Hematopoietic multipotent progenitor cell treated with erythropoietin and hydrocortisone succinate and interleukin-3 and kit ligand, for 4 days (in vitro differentiated cells): ENCODE measurements at regions not wholly inside any gene's neighbourhood (a gene's known extent, or its start where the extent isn't known, plus 50 kb on each side); places are given as distances from the start of the nearest gene placed in this dataset.

Experiments
- DNase-seq: peaks from one replicate; pipeline ENCODE4 v3.0.0-alpha.2; 2015

DNA sequence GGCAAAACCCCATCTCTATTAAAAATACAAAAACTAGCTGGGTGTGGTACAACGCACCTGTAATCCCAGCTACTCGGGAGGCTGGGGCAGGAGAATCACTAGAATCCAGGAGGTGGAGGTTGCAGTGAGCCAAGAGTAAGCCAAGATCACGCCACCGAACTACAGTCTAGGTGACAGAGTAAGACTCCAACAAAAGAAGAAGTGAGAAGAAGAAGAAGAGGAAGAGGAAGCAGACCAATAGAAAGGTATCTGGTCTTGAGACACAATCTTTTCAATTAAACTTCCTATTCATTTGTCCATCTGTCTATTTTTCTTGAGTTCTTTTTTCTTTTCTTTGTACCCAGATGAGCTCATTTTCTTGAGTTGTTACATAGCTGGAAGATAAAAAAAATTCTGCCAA lies 55.7 kb upstream of the ACADM start:
- no peak for DNase-seq

DNA sequence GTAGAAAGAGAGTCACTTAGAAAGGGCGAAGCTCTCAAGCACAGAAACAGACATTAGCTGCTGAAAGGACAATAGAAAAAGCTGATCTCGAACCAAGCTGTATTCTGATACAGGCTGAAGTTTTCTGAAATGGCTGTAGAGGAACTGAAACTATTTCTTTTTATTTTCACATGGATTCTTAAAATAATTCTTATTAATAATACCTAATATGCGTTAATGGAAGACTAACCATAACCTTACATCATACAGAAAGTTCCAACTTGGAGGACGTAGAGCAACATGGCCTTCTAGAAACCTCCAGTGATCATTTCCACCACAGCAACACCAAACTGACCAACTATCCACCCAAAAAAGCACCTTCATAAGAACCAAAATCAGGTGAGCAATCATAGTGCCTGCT lies 52.8 kb upstream of the ACADM start:
- DNase-seq, result no peak

DNA sequence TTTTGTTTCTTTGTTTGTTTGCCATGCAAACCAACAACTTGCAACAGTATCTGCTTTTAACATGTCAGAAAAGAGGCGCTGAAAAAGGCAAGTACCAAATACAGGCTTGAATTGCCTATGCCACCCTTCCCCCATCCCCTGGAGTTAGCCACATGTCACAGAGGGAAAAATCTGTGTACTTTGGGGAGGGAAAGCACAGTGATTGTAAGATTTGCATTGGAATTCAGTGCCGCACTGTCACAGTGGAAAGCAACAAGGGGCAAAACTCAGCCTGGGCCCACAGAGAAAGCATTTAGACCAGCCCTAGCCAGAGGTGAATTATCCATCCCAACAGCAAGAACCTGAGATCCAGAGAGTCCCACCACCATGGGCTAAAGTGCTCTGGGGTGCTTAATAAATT lies 52.4 kb upstream of the ACADM start:
- DNase-seq, result no peak

DNA sequence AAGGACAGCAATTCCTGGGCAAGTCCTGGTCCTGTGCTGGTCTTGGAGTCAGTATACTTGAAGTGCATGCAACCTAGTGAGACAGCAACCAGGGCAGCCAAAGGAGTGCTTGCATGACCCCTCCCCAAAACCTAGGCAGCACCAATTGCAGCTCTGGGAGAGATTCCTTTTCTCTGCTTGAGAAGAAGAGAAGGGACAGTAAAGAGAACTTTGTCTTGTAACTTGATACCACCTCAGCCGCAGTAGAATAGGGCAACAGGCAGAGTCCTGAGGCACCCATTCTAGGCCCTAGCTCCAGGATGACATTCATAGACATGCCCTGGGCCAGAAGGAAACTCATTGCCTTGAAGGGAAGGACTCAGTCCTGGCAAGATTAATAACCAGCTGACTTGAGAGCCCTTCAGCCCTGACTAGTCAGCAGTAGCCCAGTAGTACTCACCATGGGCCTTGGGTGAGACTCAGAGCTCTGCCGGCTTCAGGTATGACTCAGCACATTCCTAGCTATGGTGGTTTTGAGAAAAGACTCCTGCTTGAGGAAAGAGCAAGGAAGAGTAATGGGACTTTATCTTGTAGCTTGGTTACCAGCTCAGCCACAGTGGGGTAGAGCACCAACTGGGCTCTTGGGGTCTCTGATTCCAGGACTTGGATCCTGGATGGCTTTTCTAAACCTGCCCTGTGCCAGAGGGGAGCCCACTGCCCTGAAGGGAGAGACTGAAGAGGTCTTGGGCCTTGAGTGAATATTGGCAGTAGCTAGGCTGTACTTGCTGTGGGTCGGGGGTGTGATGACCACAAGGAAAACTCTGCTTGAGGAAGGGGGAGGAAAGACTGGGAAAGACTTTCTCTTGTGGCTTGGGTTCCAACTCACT lies 51.7 kb upstream of the ACADM start:
- peak; percentile 48 for DNase-seq

DNA sequence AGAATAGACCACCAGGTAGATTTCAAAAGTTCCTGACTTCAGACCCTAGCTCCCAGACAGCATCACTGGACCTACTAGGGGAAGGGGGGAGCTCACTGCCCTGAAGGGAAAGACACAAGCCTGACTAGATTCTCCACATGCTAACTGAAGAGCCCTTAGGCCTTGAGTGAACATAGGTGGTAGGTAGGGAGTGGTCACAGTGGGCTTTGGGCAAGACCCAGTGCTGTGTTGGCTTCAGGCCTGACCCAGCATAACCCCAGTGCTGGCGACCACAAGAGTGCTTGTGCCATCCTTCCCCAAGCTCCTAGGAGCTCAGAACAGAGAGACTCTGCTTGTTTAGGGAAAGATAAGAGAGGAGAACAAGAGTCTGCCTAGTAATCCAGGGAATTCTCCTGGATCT lies 51.1 kb upstream of the ACADM start:
- no peak for DNase-seq

DNA sequence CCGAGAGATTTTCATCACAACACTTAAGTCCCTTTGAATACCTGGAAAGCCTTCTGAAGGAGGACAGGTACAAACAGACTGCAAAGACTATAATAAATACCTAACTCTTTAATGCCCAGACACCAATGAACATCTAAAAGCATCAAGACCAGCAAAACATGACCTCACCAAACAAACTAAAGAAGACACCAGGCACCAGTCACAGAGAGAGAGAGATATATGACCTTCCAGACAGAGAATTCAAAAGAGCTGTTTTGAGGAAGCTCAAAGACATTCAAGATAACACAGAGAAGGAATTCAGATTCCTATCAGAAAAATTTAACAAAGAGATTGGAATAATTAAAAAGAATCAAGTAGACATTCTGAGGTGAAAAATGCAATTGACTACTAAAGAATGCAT lies 50.6 kb upstream of the ACADM start:
- DNase-seq, result no peak
